Right atrium auricular region (tissue), 2 donors: ENCODE measurements at regions not wholly inside any gene's neighbourhood (a gene's known extent, or its start where the extent isn't known, plus 50 kb on each side); places are given as distances from the start of the nearest gene placed in this dataset.

Experiments used
- DNase-seq: peaks from one replicate; pipeline ENCODE4 v3.0.0-alpha.2; 2019; ENCODE audit warnings: low spot score
- H3K27ac ChIP-seq, 2 donors: fragments of 200-600 bp; sonication (generic); 1 replicate in 1 of 2; 2 replicates in 1 of 2; pipeline ENCODE4 v1.5.1; 2016 to 2019
- H3K27me3 ChIP-seq, 2 donors: fragments of 200-600 bp; sonication (generic); one replicate each; pipeline versions ENCODE4 v1.5.1 to v1.6.0; 2017 to 2019
- H3K36me3 ChIP-seq: fragments of 200-600 bp; sonication (generic); one replicate; pipeline ENCODE4 v1.5.1; 2016
- H3K4me1 ChIP-seq, 2 donors: fragments of 200-600 bp; sonication (generic); one replicate each; pipeline versions ENCODE4 v1.5.1 to v1.6.0; 2017 to 2019
- H3K4me3 ChIP-seq, 2 donors: fragments of 200-600 bp; sonication (generic); 1 replicate in 1 of 2; 2 replicates in 1 of 2; pipeline ENCODE4 v1.5.1; 2017 to 2019; ENCODE audit warnings: mild to moderate bottlenecking in 1 of 2, moderate library complexity in 1 of 2
- H3K9me3 ChIP-seq, 2 donors: fragments of 200-600 bp; sonication (generic); one replicate each; pipeline ENCODE4 v1.5.1; 2019
- CTCF ChIP-seq, 2 donors: fragments of 200-600 bp; sonication (generic); IDR thresholded peaks; one replicate each; pipeline ENCODE4 v1.5.1; 2019; ENCODE audit warnings: antibody characterized with exemption in 2 of 2

GRCh38 chr19:28706693-28707092 is 506.3 kb downstream of the UQCRFS1 start:
- no peaks in the 10 kb centered on the region for H3K36me3 ChIP-seq

DNA sequence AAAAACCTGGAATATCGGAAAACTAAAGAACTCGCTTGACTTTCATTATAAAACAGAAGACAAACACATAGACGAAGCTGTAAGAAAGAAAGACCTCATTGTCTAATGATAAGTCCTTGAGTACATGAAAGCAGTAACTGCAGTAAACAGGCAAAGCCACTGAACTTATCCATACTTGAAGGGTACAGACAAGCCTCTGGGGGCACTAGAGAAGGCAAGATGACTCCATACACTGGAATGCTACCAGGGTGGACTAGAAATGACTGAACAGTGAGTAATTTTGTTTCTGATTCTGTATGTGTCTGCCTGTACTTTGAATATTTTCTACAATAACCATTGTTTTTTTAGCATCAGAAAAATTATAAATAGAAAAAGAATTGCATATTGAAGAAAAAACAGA is 507.9 kb downstream of the UQCRFS1 start:
- no peaks in the 10 kb centered on the region for H3K36me3 ChIP-seq
- H3K27me3 ChIP-seq, result no peaks in the 10 kb centered on the region
- H3K4me3 ChIP-seq, result no peak overlapping the region
- no peak overlapping the region for H3K27ac ChIP-seq
- no peaks in the 10 kb centered on the region for H3K9me3 ChIP-seq
- no peak for TF ChIP-seq CTCF (IDR thresholded peaks at IDR 0.05)
- H3K4me1 ChIP-seq, result no peaks in the 10 kb centered on the region
- no peak for DNase-seq

More at GRCh38 chr19:28706693-28707092, 506.3 kb downstream of the UQCRFS1 start:
- H3K4me3 ChIP-seq, result no peak overlapping the region
- no peaks in the 10 kb centered on the region for H3K27me3 ChIP-seq
- no peaks in the 10 kb centered on the region for H3K4me1 ChIP-seq
- TF ChIP-seq CTCF (IDR thresholded peaks at IDR 0.05), result no peak
- no peak overlapping the region for H3K27ac ChIP-seq
- no peak for DNase-seq
- H3K9me3 ChIP-seq, result no peaks in the 10 kb centered on the region

- Histone ChIP-seq H3K27me3 (no peaks in the 10 kb centered on the region), H3K9me3 (no peaks in the 10 kb centered on the region)
Measured at GRCh38 chr19:28703400-28703956, 509.5 kb downstream of the UQCRFS1 start.

GRCh38 chr19:28701491-28701890 is 511.5 kb downstream of the UQCRFS1 start:
- TF ChIP-seq CTCF (IDR thresholded peaks at IDR 0.05), result no peak
- no peak overlapping the region for H3K4me3 ChIP-seq
- H3K27me3 ChIP-seq, result no peaks in the 10 kb centered on the region
- DNase-seq, result no peak
- H3K27ac ChIP-seq, result no peak overlapping the region
- H3K9me3 ChIP-seq, result no peaks in the 10 kb centered on the region
- no peaks in the 10 kb centered on the region for H3K4me1 ChIP-seq
- no peaks in the 10 kb centered on the region for H3K36me3 ChIP-seq

More at GRCh38 chr19:28703400-28703956, 509.5 kb downstream of the UQCRFS1 start:
- no peak for DNase-seq
- no peak overlapping the region for H3K27ac ChIP-seq
- H3K4me3 ChIP-seq, result no peak overlapping the region
- no peaks in the 10 kb centered on the region for H3K36me3 ChIP-seq
- TF ChIP-seq CTCF (IDR thresholded peaks at IDR 0.05), result no peak
- no peaks in the 10 kb centered on the region for H3K4me1 ChIP-seq

GRCh38 chr19:28700176-28700575 is 512.8 kb downstream of the UQCRFS1 start:
- no peak overlapping the region for H3K4me3 ChIP-seq
- H3K27ac ChIP-seq, result no peak overlapping the region
- no peak for TF ChIP-seq CTCF (IDR thresholded peaks at IDR 0.05)
- H3K9me3 ChIP-seq, result no peaks in the 10 kb centered on the region
- H3K36me3 ChIP-seq, result no peaks in the 10 kb centered on the region
- H3K27me3 ChIP-seq, result no peaks in the 10 kb centered on the region
- no peak for DNase-seq
- H3K4me1 ChIP-seq, result no peaks in the 10 kb centered on the region

GRCh38 chr19:28697308-28697707 is 515.6 kb downstream of the UQCRFS1 start:
- no peak overlapping the region for H3K27ac ChIP-seq
- no peaks in the 10 kb centered on the region for H3K9me3 ChIP-seq
- TF ChIP-seq CTCF (IDR thresholded peaks at IDR 0.05), result no peak
- no peaks in the 10 kb centered on the region for H3K4me1 ChIP-seq
- no peak for DNase-seq
- H3K4me3 ChIP-seq, result no peak overlapping the region
- H3K36me3 ChIP-seq, result no peaks in the 10 kb centered on the region
- H3K27me3 ChIP-seq, result no peaks in the 10 kb centered on the region
